GM23338 (cell line): ENCODE measurements at regions not wholly inside any gene's neighbourhood (a gene's known extent, or its start where the extent isn't known, plus 50 kb on each side); places are given as distances from the start of the nearest gene placed in this dataset.

Experiments used
- CREB1 ChIP-seq: fragments of 250-450 bp; sonication (Bioruptor Pico); IDR thresholded peaks from 2 replicates; pipeline ENCODE4 v1.5.0; 2020; ENCODE audit warnings: low read depth, mild to moderate bottlenecking, moderate library complexity
- CTCF ChIP-seq, 2 experiments: fragments of 200-600 bp in 1 of 2; sonication (generic) in 1 of 2; conservative IDR thresholded peaks; 2 replicates each; pipeline versions ENCODE4 v1.5.1 to v1.6.1; 2016 to 2017; ENCODE audit warnings: antibody characterized with exemption in 2 of 2, low read depth in 2 of 2, mild to moderate bottlenecking in 2 of 2, moderate library complexity in 1 of 2
- ETS1 ChIP-seq: IDR thresholded peaks from 2 replicates; pipeline ENCODE4 v1.6.1; 2016; ENCODE audit warnings: antibody characterized with exemption
- EZH2 ChIP-seq: fragments of 200-600 bp; sonication (generic); IDR thresholded peaks from one replicate; pipeline ENCODE4 v1.8.0; 2017; ENCODE audit warnings: antibody characterized with exemption, mild to moderate bottlenecking, low read depth; ENCODE audit not compliant: unreplicated experiment
- EZH2phosphoT487 ChIP-seq: fragments of 200-600 bp; sonication (generic); IDR thresholded peaks from one replicate; pipeline ENCODE4 v1.8.1; 2018; ENCODE audit warnings: antibody characterized with exemption; ENCODE audit not compliant: unreplicated experiment
- JUNB ChIP-seq: IDR thresholded peaks from one replicate; pipeline ENCODE4 v1.6.1; 2016; ENCODE audit warnings: antibody characterized with exemption; ENCODE audit not compliant: unreplicated experiment
- NANOG ChIP-seq: IDR thresholded peaks from 2 replicates; pipeline ENCODE4 v1.6.1; 2016; ENCODE audit warnings: antibody characterized with exemption, borderline replicate concordance
- POLR2AphosphoS5 ChIP-seq: IDR thresholded peaks from 2 replicates; pipeline ENCODE4 v1.6.1; 2016; ENCODE audit warnings: antibody characterized with exemption, low read depth
- REST ChIP-seq: IDR thresholded peaks from one replicate; pipeline ENCODE4 v1.6.1; 2018; ENCODE audit warnings: antibody characterized with exemption; ENCODE audit not compliant: unreplicated experiment
- STAT1 ChIP-seq: IDR thresholded peaks from one replicate; pipeline ENCODE4 v1.6.1; 2016; ENCODE audit warnings: antibody characterized with exemption; ENCODE audit not compliant: unreplicated experiment
- ZNF114 ChIP-seq: fragments of 250-450 bp; sonication (Bioruptor Pico); IDR thresholded peaks from 2 replicates; pipeline ENCODE4 v1.5.0; 2020; ENCODE audit warnings: mild to moderate bottlenecking, moderate library complexity
- ZNF331 ChIP-seq: fragments of 250-450 bp; sonication (Bioruptor Pico); IDR thresholded peaks from 2 replicates; pipeline ENCODE4 v1.5.0; 2020; ENCODE audit warnings: low read depth, mild to moderate bottlenecking, moderate library complexity
- ZNF462 ChIP-seq: fragments of 250-450 bp; sonication (Bioruptor Pico); IDR thresholded peaks from 2 replicates; pipeline ENCODE4 v1.5.0; 2020; ENCODE audit warnings: mild to moderate bottlenecking, moderate library complexity

- no peak for TF ChIP-seq POLR2AphosphoS5
- no peak for TF ChIP-seq CTCF (conservative IDR thresholded peaks at IDR 0.05; ENCODE audit: low read depth in 2 of 2)
- no peak for TF ChIP-seq REST
- TF ChIP-seq EZH2phosphoT487, result no peak
- TF ChIP-seq STAT1, result no peak
- no peak for TF ChIP-seq EZH2
- no peak for TF ChIP-seq CREB1 (CRISPR knock-in tag)
- TF ChIP-seq ZNF462 (CRISPR knock-in tag), result no peak
- no peak for TF ChIP-seq ZNF114 (CRISPR knock-in tag)
- TF ChIP-seq ZNF331 (CRISPR knock-in tag), result no peak
- TF ChIP-seq JUNB, result no peak
- no peak for TF ChIP-seq ETS1
- no peak for TF ChIP-seq NANOG
Observed at GRCh38 chr12:46514886-46515285, 142.3 kb upstream of the SLC38A2 start.
